ENCODE measurements at regions not wholly inside any gene's neighbourhood (a gene's known extent, or its start where the extent isn't known, plus 50 kb on each side); places are given as distances from the start of the nearest gene placed in this dataset.

GRCh38 chr5:86671536-86671935 lies 53.8 kb downstream of the COX7C start:
- TF ChIP-seq CTCF (IDR thresholded peaks at IDR 0.05; ENCODE audit: low read depth, low read length), result no peak
- ChIA-PET CTCF (no interaction called here), POLR2A (no interaction called here)
- DNase-seq (ENCODE audit: low read depth, low spot score), result no peak
- Histone ChIP-seq H3K27me3 (ENCODE audit: control insufficient read depth, insufficient read depth, low read length) (no peaks in the 10 kb centered on the region), H3K4me3 (ENCODE audit: low read depth, low read length) (no peak overlapping the region), H3K27ac (ENCODE audit: low read depth, low read length) (no peak overlapping the region), H3K9me3 (ENCODE audit: control insufficient read depth, insufficient read depth, low read length) (no peaks in the 10 kb centered on the region)

GRCh38 chr5:86674069-86674468 lies 56.3 kb downstream of the COX7C start:
- H3K27ac ChIP-seq (ENCODE audit: low read depth, low read length), result no peak overlapping the region
- H3K4me3 ChIP-seq (ENCODE audit: low read depth, low read length), result no peak overlapping the region
- TF ChIP-seq CTCF (IDR thresholded peaks at IDR 0.05; ENCODE audit: low read depth, low read length), result no peak
- CTCF ChIA-PET, result no interaction called here
- POLR2A ChIA-PET, result no interaction called here
- DNase-seq (ENCODE audit: low read depth, low spot score), result no peak
- no peaks in the 10 kb centered on the region for H3K27me3 ChIP-seq (ENCODE audit: control insufficient read depth, insufficient read depth, low read length)
- H3K9me3 ChIP-seq (ENCODE audit: control insufficient read depth, insufficient read depth, low read length), result no peaks in the 10 kb centered on the region

- ChIA-PET POLR2A (no interaction called here), CTCF (no interaction called here)
Measured at GRCh38 chr5:86675311-86675710, 57.6 kb downstream of the COX7C start.

GRCh38 chr5:86679529-86679928 lies 61.8 kb downstream of the COX7C start:
- H3K4me3 ChIP-seq (ENCODE audit: low read depth, low read length), result no peak overlapping the region
- ChIA-PET POLR2A (no interaction called here), CTCF (interaction anchor here (0.5 to 0.9 kb wide), 3 partner anchors 10 to 594 kb away, joined by 3 read pairs; no protein-coding TSS in a partner anchor)
- peak; percentile 27 for DNase-seq (ENCODE audit: low read depth, low spot score)
- H3K9me3 ChIP-seq (ENCODE audit: control insufficient read depth, insufficient read depth, low read length), result no peaks in the 10 kb centered on the region
- no peak overlapping the region for H3K27ac ChIP-seq (ENCODE audit: low read depth, low read length)
- H3K27me3 ChIP-seq (ENCODE audit: control insufficient read depth, insufficient read depth, low read length), result no peaks in the 10 kb centered on the region
- TF ChIP-seq CTCF (IDR thresholded peaks at IDR 0.05; ENCODE audit: low read depth, low read length), result peak; percentile 63

More at GRCh38 chr5:86675311-86675710, 57.6 kb downstream of the COX7C start:
- no peak overlapping the region for H3K27ac ChIP-seq (ENCODE audit: low read depth, low read length)
- no peak for DNase-seq (ENCODE audit: low read depth, low spot score)
- no peaks in the 10 kb centered on the region for H3K9me3 ChIP-seq (ENCODE audit: control insufficient read depth, insufficient read depth, low read length)
- TF ChIP-seq CTCF (IDR thresholded peaks at IDR 0.05; ENCODE audit: low read depth, low read length), result no peak
- H3K4me3 ChIP-seq (ENCODE audit: low read depth, low read length), result no peak overlapping the region
- H3K27me3 ChIP-seq (ENCODE audit: control insufficient read depth, insufficient read depth, low read length), result no peaks in the 10 kb centered on the region

GRCh38 chr5:86679949-86680348 lies 62.2 kb downstream of the COX7C start:
- no peak overlapping the region for H3K27ac ChIP-seq (ENCODE audit: low read depth, low read length)
- H3K9me3 ChIP-seq (ENCODE audit: control insufficient read depth, insufficient read depth, low read length), result no peaks in the 10 kb centered on the region
- no peak overlapping the region for H3K4me3 ChIP-seq (ENCODE audit: low read depth, low read length)
- H3K27me3 ChIP-seq (ENCODE audit: control insufficient read depth, insufficient read depth, low read length), result no peaks in the 10 kb centered on the region
- ChIA-PET POLR2A (no interaction called here), CTCF (no interaction called here)
- no peak for DNase-seq (ENCODE audit: low read depth, low spot score)
- TF ChIP-seq CTCF (IDR thresholded peaks at IDR 0.05; ENCODE audit: low read depth, low read length), result no peak
